Umbilical cord (tissue), 1 donor: ENCODE measurements at regions not wholly inside any gene's neighbourhood (a gene's known extent, or its start where the extent isn't known, plus 50 kb on each side); places are given as distances from the start of the nearest gene placed in this dataset.
"Not testable (repeated sequence)": the region's sequence is repeated elsewhere in the genome, so short reads cannot be mapped to it uniquely, and the experiment has no call there.

Source experiments
- DNase-seq: peaks from one replicate; pipeline ENCODE4 v3.0.0-alpha.2; 2015; ENCODE audit warnings: low spot score

DNA sequence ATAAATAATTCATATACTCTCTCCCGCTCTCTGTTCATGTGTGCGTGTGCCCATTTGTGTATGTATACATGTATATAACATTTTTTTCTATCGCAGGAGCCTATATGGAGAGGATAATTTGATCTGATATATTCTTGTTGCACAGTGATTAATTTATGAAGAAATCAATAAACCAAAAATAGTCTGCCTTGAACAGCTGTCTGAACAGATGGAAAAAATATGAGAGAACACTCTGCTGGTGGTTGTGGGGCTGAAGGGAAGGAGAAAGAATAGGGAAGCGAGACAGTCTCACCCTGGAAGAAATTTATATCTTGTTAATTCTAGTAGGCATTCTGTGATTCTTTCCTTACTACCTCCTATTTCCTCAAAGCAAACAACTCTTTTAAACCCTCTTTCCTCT, 96.6 kb upstream of the B3GAT2 start:
- DNase-seq = no peak

- no peak for DNase-seq
Measured at GRCh38 chr6:71056656-71057055, 99.8 kb upstream of the B3GAT2 start.

DNA sequence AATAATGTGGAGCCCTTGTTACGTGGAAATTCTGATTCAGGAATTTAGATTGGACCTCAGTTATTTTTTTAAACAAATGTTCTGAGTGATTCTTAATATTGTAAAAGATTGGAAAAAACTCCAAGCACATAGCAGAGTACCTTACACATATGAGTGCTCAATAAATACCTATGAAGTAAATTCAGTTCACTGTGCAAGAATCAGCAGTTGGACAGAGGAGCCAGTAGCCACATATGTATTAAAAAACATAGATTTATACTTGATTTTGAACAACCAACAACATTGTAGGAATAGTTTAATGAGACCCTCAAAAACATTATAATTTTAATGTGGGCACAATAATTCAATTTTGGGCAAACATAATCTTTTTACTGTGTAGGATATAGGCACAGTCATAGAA, 109.3 kb upstream of the B3GAT2 start:
- no peak for DNase-seq

- DNase-seq = no peak
Measured at GRCh38 chr6:71067816-71068215, 111.0 kb upstream of the B3GAT2 start.

DNA sequence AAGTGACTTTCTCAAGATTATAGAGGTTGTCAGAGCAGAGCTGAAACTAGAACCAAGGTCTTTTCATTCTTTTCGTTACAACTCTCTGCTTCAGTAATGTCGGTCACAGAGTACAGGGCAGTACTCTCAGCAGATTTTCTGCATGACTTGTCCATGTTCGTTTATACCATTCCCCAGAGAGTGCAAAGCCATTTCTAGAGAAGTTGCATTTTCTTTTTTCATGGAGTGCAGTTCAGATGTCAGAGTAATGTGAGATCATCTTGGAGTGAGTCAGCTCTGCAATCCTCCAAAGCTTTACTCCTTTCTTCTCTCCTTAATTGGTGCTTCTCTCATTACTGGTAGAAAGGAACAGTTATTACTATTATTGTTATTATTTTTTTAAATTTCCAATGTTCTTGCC, 115.6 kb upstream of the B3GAT2 start:
- no peak for DNase-seq

GRCh38 chr6:71077655-71078054, 120.8 kb upstream of the B3GAT2 start:
- no peak for DNase-seq

DNA sequence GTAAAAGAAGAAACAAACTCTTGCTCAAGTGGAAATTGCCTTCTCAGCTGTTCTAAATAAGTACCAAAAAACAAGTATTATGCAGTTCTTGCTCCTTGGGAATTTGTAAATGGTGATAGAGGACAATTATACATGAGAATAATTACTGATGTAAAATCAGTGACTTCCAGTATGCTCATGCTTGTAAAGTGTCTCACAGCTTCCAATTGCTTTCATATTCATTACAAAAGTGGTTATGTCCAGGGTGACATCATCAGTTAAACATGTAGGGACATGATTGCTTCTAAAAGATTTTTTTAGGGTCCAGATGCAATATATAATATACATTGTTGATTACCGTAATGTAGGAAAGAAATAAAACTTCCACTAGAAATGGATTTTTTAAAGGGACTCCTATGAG, 122.8 kb upstream of the B3GAT2 start:
- DNase-seq = no peak

GRCh38 chr6:71080133-71080532, 123.3 kb upstream of the B3GAT2 start:
- DNase-seq = no peak

DNA sequence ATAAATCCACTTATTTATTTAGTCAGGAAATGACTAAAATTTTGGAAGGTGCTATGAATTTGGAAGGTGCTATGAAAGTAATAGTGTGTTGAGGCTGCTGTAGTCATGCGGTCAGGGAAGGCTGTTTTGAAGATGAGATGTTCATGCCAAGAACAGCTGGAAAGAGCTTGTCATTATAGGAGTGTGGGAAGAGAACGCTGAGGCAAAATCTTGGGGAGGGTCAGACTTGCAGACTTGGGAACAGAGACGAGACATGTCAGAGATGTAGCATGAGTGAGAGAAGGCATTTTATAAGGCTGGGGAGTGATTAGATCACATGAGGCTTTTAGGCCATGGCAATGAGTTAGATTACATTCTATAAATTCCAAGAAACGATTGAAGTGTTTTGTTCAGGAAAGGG, 124.0 kb upstream of the B3GAT2 start:
- no peak for DNase-seq

GRCh38 chr6:71082033-71082650, 125.3 kb upstream of the B3GAT2 start:
- DNase-seq = no peak

DNA sequence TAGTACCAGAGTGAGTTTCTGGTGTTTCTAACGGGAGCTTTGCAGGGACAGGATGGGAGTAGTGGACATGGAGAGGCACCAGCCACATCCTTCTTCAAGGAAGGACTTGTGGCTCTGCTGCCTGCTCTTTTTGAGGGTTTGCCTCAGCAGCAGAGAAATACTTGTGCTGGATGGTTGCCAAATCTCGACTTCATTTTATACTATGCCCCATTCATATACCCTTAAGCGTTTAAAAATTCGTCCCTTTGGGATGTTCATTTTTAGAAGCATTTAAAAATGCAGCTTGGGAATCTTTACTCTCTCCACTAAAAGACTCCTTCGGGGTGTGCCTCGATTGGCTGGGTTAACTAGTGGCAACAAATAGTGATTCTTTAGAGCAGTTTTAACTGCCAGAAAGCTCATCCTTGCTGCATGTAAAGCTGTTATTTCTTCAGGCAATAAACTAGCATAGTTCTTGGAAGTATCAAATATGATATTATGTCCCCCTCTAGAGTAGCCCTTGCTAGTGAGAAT, 126.5 kb upstream of the B3GAT2 start:
- DNase-seq = no peak

GRCh38 chr6:71088166-71088565, 131.3 kb upstream of the B3GAT2 start:
- no peak for DNase-seq

GRCh38 chr6:71090217-71090616, 133.4 kb upstream of the B3GAT2 start:
- no peak for DNase-seq

- DNase-seq = no peak
Measured at GRCh38 chr6:71091167-71091566, 134.3 kb upstream of the B3GAT2 start.

DNA sequence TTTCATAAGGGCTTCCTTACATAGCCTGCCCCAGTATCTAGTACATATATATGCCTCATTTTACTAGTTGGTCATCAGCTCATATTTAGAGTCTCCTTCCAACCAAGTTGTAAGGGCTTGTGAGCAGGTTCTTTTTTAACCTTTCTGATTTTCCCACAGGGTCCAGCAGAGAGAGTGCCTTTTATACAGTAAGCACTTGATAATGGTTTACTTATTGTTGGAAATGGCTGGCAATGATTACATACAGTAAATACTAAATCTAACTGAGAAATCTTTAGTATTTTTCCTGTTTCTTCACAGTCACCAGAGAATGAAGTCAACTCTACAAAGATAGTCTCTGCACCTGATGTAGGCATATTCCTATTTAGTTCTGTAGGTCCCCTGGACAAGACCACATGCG, 135.1 kb upstream of the B3GAT2 start:
- DNase-seq = no peak

DNA sequence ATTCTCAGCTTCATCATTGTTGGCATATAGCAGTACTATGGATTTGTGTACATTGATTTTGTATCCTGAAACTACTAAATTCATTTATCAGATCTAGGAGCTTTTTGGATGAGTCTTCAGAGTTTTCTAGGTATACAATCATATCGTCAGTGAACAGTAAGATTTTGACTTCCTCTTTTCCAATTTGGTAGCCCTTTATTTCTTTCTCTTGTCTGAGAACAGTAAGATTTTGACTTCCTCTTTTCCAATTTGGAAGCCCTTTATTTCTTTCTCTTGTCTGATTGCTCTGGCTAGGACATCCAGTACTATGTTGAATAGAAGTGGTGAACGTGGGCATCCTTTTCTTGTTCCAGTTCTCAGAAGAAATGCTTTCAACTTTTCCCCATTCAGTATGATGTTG, 140.4 kb upstream of the B3GAT2 start:
- not testable (repeated sequence) for DNase-seq

GRCh38 chr6:71099649-71100048, 142.8 kb upstream of the B3GAT2 start:
- DNase-seq = no peak

DNA sequence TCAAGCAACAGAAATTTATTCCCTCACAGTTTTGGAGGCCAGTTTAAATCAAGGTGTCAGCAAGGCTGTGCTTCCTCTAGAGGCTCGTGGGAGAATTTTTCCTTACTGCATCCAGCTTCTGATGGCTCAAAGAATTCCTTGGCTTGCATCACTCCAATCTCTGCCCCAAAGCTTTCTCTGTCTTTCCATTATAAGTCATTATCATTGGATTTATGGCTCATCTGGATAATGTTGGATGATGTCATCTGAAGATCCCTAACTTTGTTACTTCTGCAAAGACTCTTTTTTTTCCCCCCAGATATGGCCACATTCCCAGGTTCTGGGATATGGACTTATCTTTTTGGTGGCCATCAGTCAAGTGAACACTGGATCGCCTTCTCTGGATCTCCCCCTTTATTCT, 146.3 kb upstream of the B3GAT2 start:
- peak; percentile 11 for DNase-seq

DNA sequence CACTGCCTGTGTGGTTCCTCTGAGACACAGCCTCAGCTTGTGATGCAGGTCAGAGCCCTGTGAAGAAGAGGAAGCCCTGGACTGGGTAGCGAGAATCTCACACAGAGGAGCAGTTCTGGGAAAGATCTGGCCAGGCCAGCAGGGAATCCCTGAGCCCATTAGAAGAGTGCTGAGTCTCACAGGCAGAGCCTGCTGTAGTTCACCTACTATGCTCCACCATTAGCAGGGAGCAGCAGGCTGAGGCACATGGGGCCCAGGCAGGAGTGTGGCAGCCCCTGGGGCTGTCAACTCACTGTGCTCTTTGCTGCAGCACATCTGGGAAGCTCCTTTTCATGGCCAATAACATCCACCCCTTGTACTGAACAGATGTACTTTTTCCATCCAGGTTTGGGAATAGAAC, 146.8 kb upstream of the B3GAT2 start:
- DNase-seq = no peak

- no peak for DNase-seq
Measured at GRCh38 chr6:71106276-71106675, 149.4 kb upstream of the B3GAT2 start.

DNA sequence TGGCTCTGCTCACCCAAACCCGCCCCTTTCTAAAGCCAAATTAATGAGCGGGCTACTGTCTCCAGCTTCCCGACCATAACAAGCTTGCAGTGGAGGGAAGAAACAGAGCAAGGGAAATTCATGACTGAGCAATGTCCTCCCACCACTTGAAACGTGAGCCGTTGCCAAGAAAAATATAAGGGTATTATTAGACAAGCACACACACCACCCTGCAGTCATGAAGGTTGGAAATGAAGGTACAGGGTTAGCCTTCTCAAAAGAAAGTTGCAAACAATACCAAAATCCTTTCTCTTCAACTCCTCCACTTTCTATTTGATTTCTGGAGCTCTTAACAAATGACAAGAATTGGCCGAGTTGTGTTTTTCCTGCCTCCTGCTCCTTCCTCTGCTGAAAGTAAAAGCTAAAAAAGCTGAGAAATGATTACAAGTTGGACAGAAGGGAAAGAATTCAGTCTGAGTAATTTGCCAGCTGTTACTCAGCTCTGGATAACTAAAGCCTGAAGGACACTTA, 151.1 kb upstream of the B3GAT2 start:
- DNase-seq = peak; percentile 61

DNA sequence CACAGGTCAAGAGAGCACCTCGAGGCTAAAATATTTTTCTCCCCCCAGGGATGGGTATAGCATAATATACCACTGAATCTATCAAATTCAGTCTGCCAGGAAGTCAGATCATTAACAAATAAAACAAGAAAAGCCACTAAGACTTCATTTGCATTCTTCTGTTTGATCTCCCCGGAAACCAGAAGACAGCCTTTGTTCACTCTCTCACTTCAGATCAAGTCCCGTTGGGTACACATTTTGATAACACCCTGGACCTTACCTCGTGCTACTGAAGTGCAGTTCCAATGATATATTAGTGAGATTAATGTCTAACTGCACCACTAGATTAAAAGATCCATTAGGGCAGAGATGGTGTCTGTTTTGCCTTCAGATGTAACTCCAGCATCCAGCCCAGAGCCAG, 157.7 kb upstream of the B3GAT2 start:
- DNase-seq = no peak

DNA sequence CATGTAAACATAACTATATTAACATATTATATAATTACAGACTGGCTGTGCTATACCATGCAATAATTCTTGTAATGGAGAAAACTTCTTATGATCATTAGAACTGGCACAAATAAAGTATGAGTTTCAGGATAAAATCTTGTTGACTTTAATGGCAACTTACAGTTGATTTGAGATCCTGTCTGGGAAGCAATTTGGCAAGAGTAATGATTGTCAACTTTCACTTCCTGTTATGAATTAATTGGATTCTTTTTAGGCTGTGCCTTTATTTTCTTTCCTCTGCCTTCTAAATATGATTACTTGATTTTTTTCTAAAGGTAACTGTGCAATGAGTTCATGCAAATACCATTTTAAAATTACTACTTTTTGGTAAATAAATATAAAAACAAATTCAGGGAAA, 158.1 kb upstream of the B3GAT2 start:
- DNase-seq = no peak

- no peak for DNase-seq
Measured at GRCh38 chr6:71119560-71119959, 162.7 kb upstream of the B3GAT2 start.
